NCI-H1694 (cell line): ENCODE measurements at regions not wholly inside any gene's neighbourhood (a gene's known extent, or its start where the extent isn't known, plus 50 kb on each side); places are given as distances from the start of the nearest gene placed in this dataset.

Experiments used
- DNase-seq: peaks from one replicate; lab custom pipeline; 2025; lab: John Stamatoyannopoulos, UW

DNA sequence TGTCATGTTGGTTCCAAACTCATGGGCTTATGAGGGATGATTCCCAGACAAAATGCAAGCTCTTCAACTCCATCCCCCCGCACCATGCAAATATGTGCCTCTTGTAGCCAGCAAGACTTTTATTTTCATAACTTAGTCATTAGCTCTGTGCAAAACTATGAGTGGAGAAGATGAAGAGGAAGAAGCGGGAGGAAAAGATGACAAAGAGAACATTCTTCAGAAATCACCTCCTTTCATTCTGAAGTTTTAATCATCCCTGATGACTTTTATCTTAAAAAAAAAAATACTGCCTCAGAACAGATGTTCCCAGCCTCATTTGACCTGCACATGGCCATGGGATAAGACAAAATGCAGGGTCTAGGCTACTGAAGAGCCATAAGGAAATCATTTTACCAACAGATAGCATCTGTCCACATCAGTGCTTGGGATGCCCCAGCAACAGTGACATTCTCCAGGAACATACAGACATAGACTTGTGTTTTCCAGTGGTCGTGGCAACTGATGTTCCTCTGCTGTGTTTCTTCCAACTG, 145.5 kb downstream of the WNT5A start:
- no peak for DNase-seq

DNA sequence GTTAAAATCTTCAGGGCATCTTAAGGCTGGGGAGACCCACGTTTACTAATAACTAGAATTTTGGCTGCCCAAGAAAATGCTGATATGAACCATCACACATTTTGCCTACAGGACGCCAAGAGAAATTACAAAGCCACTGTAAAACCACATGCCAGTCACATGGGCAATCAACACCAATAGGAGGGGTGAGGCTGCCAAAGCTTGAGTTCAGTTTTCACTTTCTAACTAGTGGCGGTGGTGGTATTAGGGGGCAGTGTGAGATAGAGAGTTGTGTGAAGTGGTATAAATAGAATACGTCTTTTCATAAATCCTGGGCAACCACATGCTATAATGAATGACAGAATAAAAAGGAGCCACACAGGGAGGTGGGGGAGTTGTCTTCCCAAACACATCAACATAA, 147.3 kb downstream of the WNT5A start:
- DNase-seq: no peak

DNA sequence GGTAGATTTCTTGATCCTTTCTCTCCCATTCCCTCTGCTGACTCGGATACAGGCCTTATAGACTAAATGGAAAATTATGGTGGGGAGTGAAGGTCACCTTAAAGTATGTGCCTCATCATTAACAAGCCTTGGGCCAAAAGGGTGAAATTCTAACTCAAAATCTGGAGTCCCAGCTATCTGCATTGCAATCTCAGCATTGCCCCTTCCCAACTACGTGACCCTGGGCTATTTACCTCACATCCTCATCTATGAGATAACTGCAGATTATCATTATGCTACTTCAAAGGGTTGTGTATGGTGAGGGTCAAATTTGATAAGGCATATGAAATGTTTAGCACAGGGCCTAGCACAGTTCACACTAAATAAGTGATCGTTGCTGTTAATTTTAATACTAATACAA, 147.7 kb downstream of the WNT5A start:
- DNase-seq: no peak

DNA sequence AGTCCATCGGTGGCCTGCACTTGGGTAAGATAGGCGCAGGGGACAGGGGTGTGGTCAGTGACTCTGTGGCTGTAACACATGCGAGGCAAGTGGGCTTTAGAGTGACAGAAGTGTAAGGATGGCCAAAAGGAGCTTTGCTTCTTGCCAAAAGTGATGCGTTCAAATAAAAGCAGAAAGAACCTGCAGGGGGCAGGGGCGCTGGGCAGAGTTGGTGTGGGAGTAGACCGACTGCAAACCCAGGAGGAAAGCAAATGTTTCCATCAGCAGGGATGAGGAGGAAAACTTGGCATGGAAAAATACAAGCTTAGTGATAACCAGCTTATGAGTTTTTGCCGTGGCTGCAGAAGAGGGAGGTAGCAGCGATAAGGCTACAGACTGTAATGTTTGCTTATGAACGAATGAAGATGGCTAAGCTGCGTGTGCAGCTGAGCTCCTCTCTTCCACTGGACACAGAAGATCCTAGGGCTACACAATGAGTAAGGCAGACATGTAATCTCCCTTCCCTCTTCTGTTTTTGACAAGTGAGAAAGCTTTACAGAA, 149.4 kb downstream of the WNT5A start:
- DNase-seq: no peak

GRCh38 chr3:55333923-55334322, 153.2 kb downstream of the WNT5A start:
- no peak for DNase-seq

- DNase-seq: no peak
These were observed 154.1 kb downstream of the WNT5A start for GRCh38 chr3:55333046-55333445.

GRCh38 chr3:55332176-55332575, 154.9 kb downstream of the WNT5A start:
- DNase-seq: no peak

GRCh38 chr3:55331524-55331923, 155.6 kb downstream of the WNT5A start:
- no peak for DNase-seq

GRCh38 chr3:55330756-55331155, 156.3 kb downstream of the WNT5A start:
- no peak for DNase-seq

DNA sequence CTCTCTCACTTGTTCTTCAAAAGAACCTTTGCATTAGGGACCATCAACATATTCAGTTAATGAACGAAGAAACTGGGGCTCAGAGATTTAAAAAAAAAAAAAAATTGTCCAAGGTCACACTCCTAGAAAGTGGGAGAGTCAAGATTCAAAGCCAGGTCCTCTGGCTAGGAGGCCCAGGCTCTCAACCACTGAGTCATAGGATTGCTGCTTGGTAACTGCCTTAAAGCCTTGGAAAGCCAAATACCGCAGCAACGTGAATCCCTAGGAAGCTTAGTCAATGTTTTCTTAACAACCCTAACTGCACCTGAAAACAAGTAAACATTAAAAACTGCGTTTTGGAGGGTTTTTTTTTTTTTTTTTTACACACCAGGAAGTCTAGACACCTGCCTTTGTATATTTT, 156.8 kb downstream of the WNT5A start:
- DNase-seq: no peak

GRCh38 chr3:55329849-55330248, 157.3 kb downstream of the WNT5A start:
- DNase-seq: no peak

DNA sequence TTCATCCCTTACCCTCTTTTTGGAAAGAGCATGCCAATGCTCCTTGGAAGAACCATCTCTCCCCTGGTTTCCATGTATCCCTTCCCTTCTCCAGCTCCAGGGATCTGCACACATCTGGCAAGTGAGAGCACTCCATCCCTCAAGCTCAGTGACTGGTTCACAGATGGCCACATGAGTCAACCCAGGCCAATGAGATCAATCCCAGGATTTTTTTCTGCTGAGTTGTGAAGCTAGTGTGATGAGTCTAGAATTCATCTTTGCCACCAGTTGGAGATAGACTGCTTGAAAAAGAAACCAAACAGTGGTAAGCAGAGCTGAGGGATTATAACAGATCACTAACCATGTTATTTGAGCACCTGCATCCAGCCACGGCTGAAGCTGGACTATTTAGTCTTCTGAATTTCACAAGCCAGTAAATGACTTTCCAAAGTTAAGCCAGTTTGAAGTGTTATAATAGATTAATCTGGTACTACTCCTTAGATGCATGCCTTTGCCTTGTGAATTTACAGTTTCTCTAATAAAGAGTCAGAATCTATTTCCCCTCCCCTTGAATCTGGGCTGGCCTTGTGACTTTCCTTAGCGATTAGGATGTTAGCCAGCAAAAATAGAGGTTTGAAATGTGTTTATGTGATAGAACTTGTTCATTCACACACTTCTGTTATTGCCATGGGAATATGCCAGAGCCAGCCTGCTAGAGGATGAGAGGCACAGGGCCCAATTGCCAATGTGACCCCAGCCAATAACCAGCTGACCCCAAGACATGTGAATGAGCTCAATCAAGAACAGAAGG, 159.8 kb downstream of the WNT5A start:
- DNase-seq: no peak

DNA sequence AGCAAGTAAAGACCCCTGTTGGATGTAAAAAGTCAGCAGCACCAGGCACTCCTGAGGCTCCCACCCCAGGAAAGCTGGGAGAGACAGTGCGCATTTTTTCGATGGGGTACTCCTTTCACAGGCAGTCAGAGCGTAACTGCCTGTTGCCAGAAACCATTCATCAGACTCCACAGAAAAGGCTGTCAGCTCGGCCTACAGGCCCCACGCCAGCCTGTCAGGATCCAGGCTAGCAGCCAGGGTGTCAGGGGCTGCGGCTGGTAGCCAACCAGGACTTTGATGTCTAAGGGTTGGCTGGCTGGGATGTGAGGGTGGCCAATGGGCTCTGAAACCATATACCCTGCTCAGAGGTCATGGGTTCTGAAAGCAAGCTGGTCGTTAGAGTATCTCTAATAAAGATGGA, 164.5 kb downstream of the WNT5A start:
- DNase-seq: no peak

DNA sequence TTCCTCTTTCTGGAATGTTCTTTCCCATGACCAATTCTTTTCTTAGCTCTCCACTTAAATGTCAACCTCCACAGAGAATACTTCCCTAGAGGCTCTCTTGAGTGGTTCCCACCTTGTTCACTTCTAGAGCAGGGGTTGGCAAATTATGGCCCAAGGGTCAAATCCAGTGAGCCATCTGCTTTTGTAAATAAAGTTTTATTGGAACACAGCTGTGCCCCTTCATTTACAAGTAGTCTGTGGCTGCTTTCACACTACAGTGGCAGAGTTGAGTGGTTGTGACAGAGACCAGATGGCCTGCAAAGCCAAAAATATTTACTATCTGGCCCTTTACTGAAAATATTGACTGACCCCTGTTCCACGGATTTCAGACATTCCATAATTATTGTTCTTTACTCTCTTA, 166.2 kb downstream of the WNT5A start:
- DNase-seq: no peak

DNA sequence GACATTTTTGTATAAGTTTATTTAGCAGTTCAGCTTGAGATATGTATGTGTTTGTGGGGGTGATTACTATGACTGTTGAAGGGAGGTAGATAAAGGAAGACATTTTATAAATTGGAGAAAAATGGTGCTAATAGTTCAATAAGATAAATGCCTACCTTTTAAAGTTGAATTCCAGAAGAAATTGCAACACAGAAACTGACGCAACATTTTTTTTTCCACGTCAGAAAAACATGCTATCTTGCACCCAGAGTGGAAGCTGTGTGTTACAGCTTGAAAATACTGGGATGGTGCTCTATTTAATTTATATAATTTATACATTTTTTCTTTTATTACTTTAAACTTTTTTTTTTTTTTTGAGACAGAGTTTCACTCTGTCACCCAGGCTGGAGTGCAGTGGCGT, 171.7 kb downstream of the WNT5A start:
- DNase-seq: no peak

GRCh38 chr3:55313666-55314065, 173.4 kb downstream of the WNT5A start:
- no peak for DNase-seq

DNA sequence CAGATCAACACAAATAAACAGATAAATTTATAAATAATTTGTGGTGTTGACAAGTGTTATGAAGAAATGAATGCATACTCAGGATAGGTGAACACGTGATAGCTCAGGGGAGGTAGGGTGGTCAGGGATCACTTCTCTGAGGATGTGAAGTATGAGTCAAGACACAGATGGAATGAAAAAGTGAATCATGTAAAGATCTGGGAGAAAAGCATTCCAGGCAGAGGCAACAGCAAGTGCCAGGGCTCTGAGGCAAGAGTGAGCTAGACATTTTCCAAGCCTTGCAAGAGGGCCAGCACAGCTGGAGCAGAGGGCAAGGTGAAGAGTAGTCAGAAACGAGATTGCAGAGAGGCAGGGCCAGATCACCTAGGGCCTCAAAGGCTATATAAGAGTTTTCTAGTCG, 177.8 kb downstream of the WNT5A start:
- DNase-seq: no peak

GRCh38 chr3:55307622-55308021, 179.5 kb downstream of the WNT5A start:
- no peak for DNase-seq

DNA sequence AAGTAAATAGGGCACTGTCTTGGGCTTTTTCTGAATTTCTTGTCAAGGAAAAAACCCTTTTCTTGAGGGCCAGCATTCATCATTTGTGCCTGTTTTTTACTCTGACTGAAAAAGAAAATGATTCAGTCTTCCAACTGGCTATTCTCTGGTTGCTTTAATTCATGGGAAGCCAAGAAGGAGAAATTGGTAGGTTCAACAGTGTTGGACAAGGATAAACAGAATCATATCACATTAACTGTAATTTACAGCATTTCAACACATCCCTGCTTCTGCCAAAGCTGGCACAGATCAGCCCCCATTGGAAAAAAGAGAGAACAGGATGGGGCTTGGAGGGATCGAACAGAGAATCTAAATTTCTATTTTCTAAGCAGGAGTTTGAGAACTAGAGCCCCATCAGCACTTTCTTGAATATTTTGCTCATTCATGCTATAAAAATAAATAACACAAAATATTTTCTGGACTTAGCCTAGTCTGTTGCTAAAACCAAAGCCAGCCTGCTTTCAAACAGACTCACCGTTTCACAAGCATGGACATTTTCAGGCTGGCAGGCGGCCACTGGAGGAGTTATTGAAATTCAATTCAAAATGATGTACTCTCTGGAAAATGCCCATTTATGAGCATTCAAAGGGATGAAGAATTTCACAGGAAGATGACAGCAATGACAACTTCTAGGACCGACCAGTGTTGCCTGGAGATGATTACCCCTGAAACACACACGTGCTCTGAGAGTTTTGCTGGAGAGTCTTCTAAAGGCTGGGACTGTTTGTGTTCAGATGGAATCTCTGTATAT, 181.2 kb downstream of the WNT5A start:
- DNase-seq: no peak

DNA sequence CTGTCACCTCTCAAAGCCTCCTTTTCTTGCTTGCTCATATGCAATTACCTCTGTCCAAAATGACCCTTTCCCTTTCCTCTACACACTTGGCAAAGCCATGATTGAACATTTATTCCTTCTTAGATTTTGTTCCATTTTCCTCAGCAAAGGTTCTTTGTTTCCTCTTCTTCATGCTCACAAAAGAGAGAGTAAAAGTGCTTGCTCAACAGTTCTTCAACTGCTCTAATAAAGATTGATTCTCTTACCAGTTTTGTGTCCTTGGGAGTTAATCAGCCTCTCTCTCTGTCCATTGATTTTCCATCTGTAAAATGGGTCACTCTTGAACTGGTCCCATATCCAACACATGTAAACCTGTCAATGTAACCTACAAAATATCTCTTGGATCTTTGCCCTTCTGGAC, 186.4 kb downstream of the WNT5A start:
- DNase-seq: no peak

DNA sequence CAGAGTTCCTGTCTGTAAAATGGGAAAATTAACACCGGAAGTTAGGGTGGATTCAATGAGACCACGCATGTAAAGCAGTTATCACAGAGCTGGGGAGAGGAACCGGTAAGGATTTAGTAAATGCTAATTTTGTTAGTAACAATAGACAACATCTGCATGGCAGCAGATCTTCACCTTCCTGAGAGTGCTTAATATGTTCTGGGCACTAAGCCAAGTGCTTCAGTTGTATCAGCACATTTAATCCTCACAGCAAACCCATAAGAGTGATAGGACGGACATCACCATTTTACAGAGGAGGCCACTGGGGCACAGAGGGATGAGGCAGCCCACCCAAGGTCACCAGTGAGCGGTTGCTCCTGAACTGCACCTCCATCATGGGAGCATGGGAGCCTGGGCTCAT, 189.4 kb downstream of the WNT5A start:
- no peak for DNase-seq

DNA sequence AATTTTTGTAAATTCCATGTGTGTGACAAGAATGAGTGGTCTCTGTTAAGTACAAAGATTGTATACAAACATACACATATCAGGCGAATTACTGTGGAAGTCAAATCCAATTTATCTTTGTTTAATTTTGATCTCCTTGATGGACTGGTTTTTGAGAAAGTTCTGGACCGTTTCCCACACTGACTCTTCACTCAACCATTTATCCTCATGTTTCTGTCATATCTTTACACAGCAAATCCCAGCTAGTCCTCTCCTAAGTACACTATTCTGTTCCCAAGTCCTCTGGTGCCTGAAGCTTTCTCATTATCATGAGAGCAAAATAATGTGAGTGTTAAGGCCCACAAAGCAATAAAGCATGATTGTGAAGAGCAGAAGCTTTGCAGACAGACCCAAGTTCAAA, 189.9 kb downstream of the WNT5A start:
- DNase-seq: no peak

DNA sequence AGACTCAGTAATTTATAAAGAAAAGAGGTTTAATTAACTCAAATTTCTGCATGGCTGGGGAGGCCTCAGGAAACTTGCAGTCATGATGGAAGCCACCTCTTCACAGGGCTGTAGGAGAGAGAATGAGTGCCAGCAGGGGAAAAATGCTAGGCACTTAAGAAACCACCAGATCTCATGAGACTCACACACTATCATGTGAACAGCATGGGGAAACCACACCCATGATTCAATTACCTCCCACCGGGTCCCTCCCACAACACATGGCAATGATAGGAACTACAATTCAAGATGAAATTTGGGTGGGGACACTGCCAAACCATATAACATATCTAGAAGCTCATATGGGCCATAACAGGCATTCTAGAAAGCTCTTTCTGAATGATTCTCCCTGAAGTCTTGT, 190.3 kb downstream of the WNT5A start:
- DNase-seq: no peak
